ENCODE measurements at regions not wholly inside any gene's neighbourhood (a gene's known extent, or its start where the extent isn't known, plus 50 kb on each side); places are given as distances from the start of the nearest gene placed in this dataset.

GRCh38 chr22:27643907-27644306 lies 157.6 kb downstream of the MN1 start:
- no peak overlapping the region for H2AFZ ChIP-seq
- no peaks in the 10 kb centered on the region for H3K36me3 ChIP-seq (ENCODE audit: control insufficient read depth, insufficient read depth, low read length)
- H3K79me2 ChIP-seq, result no peaks in the 10 kb centered on the region
- H3K4me3 ChIP-seq (ENCODE audit: low read depth, low read length), result no peak overlapping the region
- H3K9me3 ChIP-seq (ENCODE audit: control insufficient read depth, low read length), result no peaks in the 10 kb centered on the region
- H3K27ac ChIP-seq, result no peak overlapping the region
- H3K27me3 ChIP-seq (ENCODE audit: control insufficient read depth, insufficient read depth, low read length), result no peaks in the 10 kb centered on the region
- TF ChIP-seq, protein P1, sequence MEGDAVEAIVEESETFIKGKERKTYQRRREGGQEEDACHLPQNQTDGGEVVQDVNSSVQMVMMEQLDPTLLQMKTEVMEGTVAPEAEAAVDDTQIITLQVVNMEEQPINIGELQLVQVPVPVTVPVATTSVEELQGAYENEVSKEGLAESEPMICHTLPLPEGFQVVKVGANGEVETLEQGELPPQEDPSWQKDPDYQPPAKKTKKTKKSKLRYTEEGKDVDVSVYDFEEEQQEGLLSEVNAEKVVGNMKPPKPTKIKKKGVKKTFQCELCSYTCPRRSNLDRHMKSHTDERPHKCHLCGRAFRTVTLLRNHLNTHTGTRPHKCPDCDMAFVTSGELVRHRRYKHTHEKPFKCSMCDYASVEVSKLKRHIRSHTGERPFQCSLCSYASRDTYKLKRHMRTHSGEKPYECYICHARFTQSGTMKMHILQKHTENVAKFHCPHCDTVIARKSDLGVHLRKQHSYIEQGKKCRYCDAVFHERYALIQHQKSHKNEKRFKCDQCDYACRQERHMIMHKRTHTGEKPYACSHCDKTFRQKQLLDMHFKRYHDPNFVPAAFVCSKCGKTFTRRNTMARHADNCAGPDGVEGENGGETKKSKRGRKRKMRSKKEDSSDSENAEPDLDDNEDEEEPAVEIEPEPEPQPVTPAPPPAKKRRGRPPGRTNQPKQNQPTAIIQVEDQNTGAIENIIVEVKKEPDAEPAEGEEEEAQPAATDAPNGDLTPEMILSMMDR (IDR thresholded peaks at IDR 0.05), result no peak
- H3K9ac ChIP-seq, result no peak overlapping the region
- no peaks in the 10 kb centered on the region for H3K4me1 ChIP-seq
- H3K4me2 ChIP-seq (ENCODE audit: low read length), result no peak overlapping the region

DNA sequence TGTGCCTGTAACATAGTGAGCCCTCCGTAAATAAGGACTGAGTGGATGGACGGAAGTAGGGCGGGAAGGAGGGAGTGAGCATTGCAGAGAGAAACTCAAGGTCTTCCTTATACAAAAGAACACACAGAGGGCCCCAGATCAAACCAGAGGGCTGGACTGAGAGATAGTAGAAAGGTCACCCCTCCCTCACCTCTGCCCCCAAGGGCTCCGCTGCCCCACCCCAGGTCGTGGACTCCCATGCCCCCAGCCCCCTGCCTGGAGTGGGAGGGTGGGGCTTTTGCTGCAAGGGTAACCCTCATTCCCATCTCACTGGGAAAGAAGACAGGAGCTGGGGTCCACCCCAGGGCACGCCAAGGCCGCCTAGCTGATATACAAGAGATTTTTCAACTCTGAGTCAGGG lies 157.0 kb downstream of the MN1 start:
- Histone ChIP-seq H3K4me2 (ENCODE audit: low read length) (no peak overlapping the region), H3K27ac (no peak overlapping the region), H3K4me1 (no peaks in the 10 kb centered on the region), H3K79me2 (no peaks in the 10 kb centered on the region), H3K27me3 (ENCODE audit: control insufficient read depth, insufficient read depth, low read length) (no peaks in the 10 kb centered on the region), H2AFZ (no peak overlapping the region), H3K36me3 (ENCODE audit: control insufficient read depth, insufficient read depth, low read length) (no peaks in the 10 kb centered on the region), H3K9me3 (ENCODE audit: control insufficient read depth, low read length) (no peaks in the 10 kb centered on the region), H3K9ac (no peak overlapping the region), H3K4me3 (ENCODE audit: low read depth, low read length) (no peak overlapping the region)
- TF ChIP-seq, protein P1 (IDR thresholded peaks at IDR 0.05), result no peak

DNA sequence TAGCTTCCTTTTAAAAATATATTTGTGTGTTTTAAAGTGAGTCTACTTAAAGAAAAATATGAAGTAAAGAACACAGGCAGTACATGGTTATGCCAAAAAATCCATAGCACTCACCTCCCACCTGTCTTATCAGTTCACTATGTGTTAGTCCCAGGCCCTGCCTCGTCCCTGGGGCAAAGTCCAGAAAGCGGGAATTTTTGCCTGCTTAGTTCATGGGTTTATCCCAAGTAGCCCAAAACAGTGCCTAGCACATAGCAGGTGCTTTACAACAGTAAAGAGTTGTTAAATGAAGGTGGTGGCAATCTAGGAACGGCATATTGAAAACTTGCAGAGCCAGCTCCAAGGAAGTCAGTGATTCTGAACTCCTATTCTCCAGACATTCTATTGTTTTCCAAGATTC lies 154.0 kb downstream of the MN1 start:
- Histone ChIP-seq H3K9ac (no peak overlapping the region), H3K79me2 (no peaks in the 10 kb centered on the region), H3K27ac (no peak overlapping the region), H3K27me3 (ENCODE audit: control insufficient read depth, insufficient read depth, low read length) (no peaks in the 10 kb centered on the region), H3K36me3 (ENCODE audit: control insufficient read depth, insufficient read depth, low read length) (no peaks in the 10 kb centered on the region), H3K4me1 (no peaks in the 10 kb centered on the region), H3K9me3 (ENCODE audit: control insufficient read depth, low read length) (no peaks in the 10 kb centered on the region), H3K4me2 (ENCODE audit: low read length) (no peak overlapping the region), H3K4me3 (ENCODE audit: low read depth, low read length) (no peak overlapping the region), H2AFZ (no peak overlapping the region)
- TF ChIP-seq, protein P1 (IDR thresholded peaks at IDR 0.05), result no peak

DNA sequence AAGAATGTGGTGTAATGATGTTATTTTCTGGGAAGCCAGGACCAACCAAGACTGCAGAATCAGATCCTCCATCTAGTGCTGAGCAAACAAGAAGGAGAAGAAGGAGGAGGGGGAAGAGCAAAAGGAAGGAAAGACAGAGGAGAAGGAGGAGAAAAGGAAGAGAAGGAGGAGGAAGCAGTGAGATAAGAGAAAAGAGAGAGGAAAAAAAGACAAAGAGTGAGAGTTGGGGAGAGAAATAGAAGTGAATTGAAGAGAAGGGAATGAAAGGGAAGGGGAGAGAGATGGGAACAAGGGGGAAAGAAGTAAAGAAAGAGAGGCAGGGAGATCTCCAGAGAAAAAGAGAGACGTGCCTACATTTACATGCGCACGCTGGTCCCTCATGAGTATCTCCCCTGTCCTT lies 153.5 kb downstream of the MN1 start:
- no peak overlapping the region for H3K4me3 ChIP-seq (ENCODE audit: low read depth, low read length)
- H3K27ac ChIP-seq, result no peak overlapping the region
- no peaks in the 10 kb centered on the region for H3K4me1 ChIP-seq
- no peak overlapping the region for H2AFZ ChIP-seq
- TF ChIP-seq, protein P1 (IDR thresholded peaks at IDR 0.05), result no peak
- no peaks in the 10 kb centered on the region for H3K36me3 ChIP-seq (ENCODE audit: control insufficient read depth, insufficient read depth, low read length)
- H3K9ac ChIP-seq, result no peak overlapping the region
- no peaks in the 10 kb centered on the region for H3K27me3 ChIP-seq (ENCODE audit: control insufficient read depth, insufficient read depth, low read length)
- no peak overlapping the region for H3K4me2 ChIP-seq (ENCODE audit: low read length)
- no peaks in the 10 kb centered on the region for H3K9me3 ChIP-seq (ENCODE audit: control insufficient read depth, low read length)
- no peaks in the 10 kb centered on the region for H3K79me2 ChIP-seq

DNA sequence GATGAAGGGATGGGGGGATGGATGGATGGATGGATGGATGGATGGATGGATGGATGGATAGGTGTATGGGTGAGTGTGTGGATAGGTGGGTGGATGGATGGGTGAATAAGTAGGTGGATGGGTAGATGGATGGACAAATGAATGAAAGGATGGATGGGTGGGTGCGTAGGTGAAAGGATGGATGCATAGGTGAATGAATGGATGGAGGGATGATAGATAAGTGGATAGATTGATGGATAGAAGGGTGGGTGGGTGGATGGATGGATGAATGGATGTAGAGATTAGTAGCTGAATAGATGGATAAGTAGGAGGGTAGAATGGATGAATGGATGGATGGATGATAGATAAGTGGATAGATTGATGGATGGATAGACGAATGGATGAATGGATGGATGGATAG lies 152.7 kb downstream of the MN1 start:
- TF ChIP-seq, protein P1 (IDR thresholded peaks at IDR 0.05), result no peak

More for the DNA sequence above, 152.7 kb downstream of the MN1 start:
- no peak overlapping the region for H2AFZ ChIP-seq
- no peak overlapping the region for H3K4me2 ChIP-seq (ENCODE audit: low read length)
- H3K4me1 ChIP-seq, result no peaks in the 10 kb centered on the region
- H3K27ac ChIP-seq, result no peak overlapping the region
- no peaks in the 10 kb centered on the region for H3K9me3 ChIP-seq (ENCODE audit: control insufficient read depth, low read length)
- no peak overlapping the region for H3K4me3 ChIP-seq (ENCODE audit: low read depth, low read length)
- no peaks in the 10 kb centered on the region for H3K36me3 ChIP-seq (ENCODE audit: control insufficient read depth, insufficient read depth, low read length)
- H3K9ac ChIP-seq, result no peak overlapping the region
- H3K27me3 ChIP-seq (ENCODE audit: control insufficient read depth, insufficient read depth, low read length), result no peaks in the 10 kb centered on the region
- H3K79me2 ChIP-seq, result no peaks in the 10 kb centered on the region
